GM18508 (cell line): ENCODE measurements at regions not wholly inside any gene's neighbourhood (a gene's known extent, or its start where the extent isn't known, plus 50 kb on each side); places are given as distances from the start of the nearest gene placed in this dataset.

Experiments
- ATAC-seq: cut with Tn5 transposase; IDR thresholded peaks from one replicate; pipeline ENCODE4 v1.9.1; 2021; ENCODE audit warnings: moderate number of reproducible peaks; ENCODE audit not compliant: insufficient read depth, unreplicated experiment

- no peak for ATAC-seq
These were observed 625.6 kb downstream of the PTPRU start for GRCh38 chr1:29861922-29862321.

- no peak for ATAC-seq
These were observed 625.1 kb downstream of the PTPRU start for GRCh38 chr1:29861446-29861845.

- ATAC-seq, result no peak
These were observed 624.4 kb downstream of the PTPRU start for GRCh38 chr1:29860681-29861080.

- ATAC-seq, result no peak
These were observed 623.7 kb downstream of the PTPRU start for GRCh38 chr1:29860056-29860455.

GRCh38 chr1:29859126-29859525 lies 622.8 kb downstream of the PTPRU start:
- no peak for ATAC-seq

- ATAC-seq, result no peak
These were observed 622.3 kb downstream of the PTPRU start for GRCh38 chr1:29858646-29859045.

GRCh38 chr1:29856340-29857114 lies 620.2 kb downstream of the PTPRU start:
- no peak for ATAC-seq

GRCh38 chr1:29855561-29856160 lies 619.3 kb downstream of the PTPRU start:
- ATAC-seq, result no peak

- ATAC-seq, result no peak
These were observed 618.5 kb downstream of the PTPRU start for GRCh38 chr1:29854700-29855276.

- no peak for ATAC-seq
These were observed 617.5 kb downstream of the PTPRU start for GRCh38 chr1:29853716-29854330.

- no peak for ATAC-seq
These were observed 615.9 kb downstream of the PTPRU start for GRCh38 chr1:29852248-29852647.

- ATAC-seq, result no peak
These were observed 615.4 kb downstream of the PTPRU start for GRCh38 chr1:29851691-29852090.

GRCh38 chr1:29849991-29850757 lies 613.9 kb downstream of the PTPRU start:
- no peak for ATAC-seq

- no peak for ATAC-seq
These were observed 612.9 kb downstream of the PTPRU start for GRCh38 chr1:29849038-29849750.

- ATAC-seq, result no peak
These were observed 609.6 kb downstream of the PTPRU start for GRCh38 chr1:29845910-29846309.

GRCh38 chr1:29842130-29842529 lies 605.8 kb downstream of the PTPRU start:
- ATAC-seq, result no peak

GRCh38 chr1:29839726-29840125 lies 603.4 kb downstream of the PTPRU start:
- ATAC-seq, result no peak

GRCh38 chr1:29838738-29839320 lies 602.5 kb downstream of the PTPRU start:
- ATAC-seq, result no peak
